ENCODE measurements at regions not wholly inside any gene's neighbourhood (a gene's known extent, or its start where the extent isn't known, plus 50 kb on each side); places are given as distances from the start of the nearest gene placed in this dataset.

DNA sequence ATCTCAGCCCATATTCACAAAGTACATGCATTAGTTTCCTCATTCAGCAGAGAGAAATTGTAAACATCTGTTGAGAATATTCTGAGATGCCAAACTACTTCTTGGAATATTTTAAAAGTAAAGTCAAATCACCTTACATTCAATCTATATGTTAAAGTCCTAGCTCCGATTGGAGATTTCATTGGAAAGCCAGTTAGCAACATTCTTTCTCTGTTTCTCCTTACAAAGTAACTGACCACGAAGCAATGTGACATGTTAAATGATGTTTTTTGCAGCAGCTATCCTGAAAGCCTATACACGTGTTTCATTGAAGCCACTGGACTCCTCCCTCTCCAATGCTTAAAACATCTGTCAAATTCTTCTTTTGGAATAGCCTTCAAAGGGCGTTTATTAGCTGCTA, 379.1 kb upstream of the CCNH start:
- in situ Hi-C loops (cut with HindIII; ENCODE audit: low pct_unique_long_range_greater_than_20kb, low sequenced_read_pairs) (no loop called here), intact Hi-C loops (cut with micrococcal nuclease; ENCODE audit: unreplicated experiment) (no loop called here)
- H3K9me3 ChIP-seq (ENCODE audit: control insufficient read depth, insufficient read depth, low read depth, low read length) = no peaks in the 10 kb centered on the region
- no peak for ATAC-seq
- 0 out of 2 replicates have a peak, but pooled peaks cover 2% of the 10 kb centered on the region for H3K27me3 ChIP-seq (ENCODE audit: control insufficient read depth, insufficient read depth, low read length)
- ChIA-PET POLR2A (no interaction called here), CTCF (no interaction called here)
- TF ChIP-seq SIN3A (IDR thresholded peaks at IDR 0.05; ENCODE audit: borderline replicate concordance, insufficient read depth, low read depth, low read length) (no peak), TCF7L2 (IDR thresholded peaks at IDR 0.05; ENCODE audit: low read depth, low read length) (no peak), POLR2AphosphoS5 (IDR thresholded peaks at IDR 0.05; ENCODE audit: low read depth, low read length) (no peak), REST (IDR thresholded peaks at IDR 0.05; ENCODE audit: insufficient read depth in 1 of 2, low read depth in 2 of 2, low read length in 1 of 2) (no peak), CTCF (IDR thresholded peaks at IDR 0.05) (no peak)
- no peak overlapping the region for H3K27ac ChIP-seq (ENCODE audit: low read length)
- no TSS peak for BruUV-seq (replicated peaks)
- no peak for DNase-seq (ENCODE audit: low read depth, low spot score)
- H3K4me1 ChIP-seq (ENCODE audit: control insufficient read depth, insufficient read depth, low read length) = no peaks in the 10 kb centered on the region
- H3K36me3 ChIP-seq (ENCODE audit: control insufficient read depth, insufficient read depth, low read length) = no peaks in the 10 kb centered on the region
- no peak overlapping the region for H3K4me3 ChIP-seq (ENCODE audit: low read depth in 2 of 2, low read length in 2 of 2)

GRCh38 chr5:87788416-87788815, 375.7 kb upstream of the CCNH start:
- no peak for TF ChIP-seq CTCF (IDR thresholded peaks at IDR 0.05)
- no peak for TF ChIP-seq REST (IDR thresholded peaks at IDR 0.05; ENCODE audit: insufficient read depth in 1 of 2, low read depth in 2 of 2, low read length in 1 of 2)
- Histone ChIP-seq H3K4me1 (ENCODE audit: control insufficient read depth, insufficient read depth, low read length) (no peaks in the 10 kb centered on the region), H3K36me3 (ENCODE audit: control insufficient read depth, insufficient read depth, low read length) (no peaks in the 10 kb centered on the region), H3K4me3 (ENCODE audit: low read depth in 2 of 2, low read length in 2 of 2) (no peak overlapping the region), H3K27ac (ENCODE audit: low read length) (no peak overlapping the region), H3K9me3 (ENCODE audit: control insufficient read depth, insufficient read depth, low read depth, low read length) (no peaks in the 10 kb centered on the region), H3K27me3 (ENCODE audit: control insufficient read depth, insufficient read depth, low read length) (no peaks in the 10 kb centered on the region)
- CTCF ChIA-PET = no interaction called here
- no TSS peak for BruUV-seq (replicated peaks)
- intact Hi-C loops (cut with micrococcal nuclease; ENCODE audit: unreplicated experiment) (loop anchor here (10.0 kb wide), 1 partner anchor 356 kb away; no protein-coding TSS in a partner anchor), in situ Hi-C loops (cut with HindIII; ENCODE audit: low pct_unique_long_range_greater_than_20kb, low sequenced_read_pairs) (no loop called here)
- DNase-seq (ENCODE audit: low read depth, low spot score) (no peak), ATAC-seq (no peak)
- POLR2A ChIA-PET = no interaction called here

Measured in Panc1 (cell line).